A549 (cell line): ENCODE measurements at regions not wholly inside any gene's neighbourhood (a gene's known extent, or its start where the extent isn't known, plus 50 kb on each side); places are given as distances from the start of the nearest gene placed in this dataset.
"Not testable (repeated sequence)": the region's sequence is repeated elsewhere in the genome, so short reads cannot be mapped to it uniquely, and the experiment has no call there.

Experiments used
- ATAC-seq, 2 experiments: fragments of 200-7000 bp in 1 of 2; fragments of >200 bp in 1 of 2; cut with Nextera tagmentation in 1 of 2; cut with Tn5 transposase in 1 of 2; 3 replicates each; pipeline versions ENCODE4 v1.8.0 to v1.9.1; 2018 to 2020; ENCODE audit warnings: mild to moderate bottlenecking in 1 of 2, moderate library complexity in 1 of 2
- CTCF ChIA-PET: fragments of 300-600 bp; sonication (Branson Sonifier 250); formaldehyde crosslinking; extraction: SDS; loops from one replicate; lab custom pipeline; 2021; ENCODE audit warnings: antibody characterized with exemption, inconsistent platforms; lab: Yijun Ruan, JAX
- POLR2A ChIA-PET: fragments of 350-600 bp; formaldehyde crosslinking; extraction: SDS; loops from one replicate; lab custom pipeline; 2021; ENCODE audit warnings: antibody characterized with exemption, inconsistent platforms; lab: Yijun Ruan, JAX
- DNase-seq, 2 experiments: peaks; one replicate each; pipeline versions ENCODE4 v3.0.0 to v3.0.0-alpha.2; 2011 to 2016; ENCODE audit warnings: low read depth in 1 of 2, low spot score in 1 of 2
- FAIRE-seq: peaks from 2 replicates; lab custom pipeline; 2011; peaks lifted over from hg19 to GRCh38; lab: Jason Lieb, UNC
- H3K27ac ChIP-seq, 2 experiments: fragments of >200 bp; sonication (Bioruptor Twin); formaldehyde crosslinking; 3 replicates each; pipeline ENCODE4 v1.5.1; 2016 to 2017
- H3K4me1 ChIP-seq: fragments of >200 bp; sonication (Bioruptor Twin); formaldehyde crosslinking; 3 replicates; pipeline ENCODE4 v1.6.1; 2016
- H3K4me2 ChIP-seq: fragments of >200 bp; sonication (Bioruptor Twin); formaldehyde crosslinking; 3 replicates; pipeline ENCODE4 v1.6.1; 2016
- H3K4me3 ChIP-seq: fragments of >200 bp; sonication (Bioruptor Twin); formaldehyde crosslinking; 3 replicates; pipeline ENCODE4 v1.5.1; 2016
- H3K9me3 ChIP-seq: fragments of >200 bp; sonication (Bioruptor Twin); formaldehyde crosslinking; 3 replicates; pipeline ENCODE4 v1.6.1; 2016
- BCL3 ChIP-seq: fragments of >200 bp; sonication (Bioruptor Twin); formaldehyde crosslinking; IDR thresholded peaks from 3 replicates; pipeline ENCODE4 v1.6.1; 2016
- CBX8 ChIP-seq: fragments of 200-600 bp; sonication (generic); IDR thresholded peaks from 2 replicates; pipeline ENCODE4 v1.6.1; 2016
- CEBPB ChIP-seq, 2 experiments: fragments of >200 bp in 1 of 2; sonication (Bioruptor Twin) in 1 of 2; formaldehyde crosslinking in 1 of 2; IDR thresholded peaks; 2 replicates each; pipeline ENCODE4 v1.6.1; 2012 to 2016
- EHF ChIP-seq: fragments of 250-450 bp; sonication (Bioruptor Pico); IDR thresholded peaks from 2 replicates; pipeline ENCODE4 v1.5.0; 2020; ENCODE audit warnings: mild to moderate bottlenecking
- ESRRA ChIP-seq: fragments of 150-350 bp; IDR thresholded peaks from 2 replicates; pipeline ENCODE4 v1.6.1; 2014; ENCODE audit warnings: mild to moderate bottlenecking, low read length, borderline replicate concordance
- FOSB ChIP-seq: fragments of 250-450 bp; sonication (Bioruptor Pico); IDR thresholded peaks from 2 replicates; pipeline ENCODE4 v1.5.0; 2020; ENCODE audit warnings: mild to moderate bottlenecking, moderate library complexity
- HDAC2 ChIP-seq: fragments of 200-600 bp; sonication (generic); IDR thresholded peaks from 2 replicates; pipeline ENCODE4 v1.6.1; 2016
- HES2 ChIP-seq: fragments of >200 bp; sonication (Bioruptor Twin); formaldehyde crosslinking; IDR thresholded peaks from 2 replicates; pipeline ENCODE4 v1.6.1; 2016
- HEYL ChIP-seq: fragments of 250-450 bp; sonication (Bioruptor Pico); IDR thresholded peaks from 2 replicates; pipeline ENCODE4 v1.8.0; 2021; ENCODE audit warnings: mild to moderate bottlenecking, moderate library complexity
- HMGXB4 ChIP-seq: fragments of 250-450 bp; sonication (Bioruptor Pico); IDR thresholded peaks from 2 replicates; pipeline ENCODE4 v1.5.0; 2021; ENCODE audit warnings: mild to moderate bottlenecking, moderate library complexity, borderline replicate concordance
- HOXB13 ChIP-seq: fragments of 250-450 bp; sonication (Bioruptor Pico); IDR thresholded peaks from 2 replicates; pipeline ENCODE4 v1.5.0; 2020; ENCODE audit warnings: low read depth, mild to moderate bottlenecking, moderate library complexity
- MYC ChIP-seq: IDR thresholded peaks from 2 replicates; pipeline ENCODE4 v1.6.1; 2012; ENCODE audit warnings: mild to moderate bottlenecking, inconsistent platforms, low read length, improper control_type of control experiment, borderline replicate concordance
- NFE2L2 ChIP-seq: fragments of 150-350 bp; conservative IDR thresholded peaks from 2 replicates; pipeline ENCODE4 v1.6.1; 2014; ENCODE audit warnings: low read length
- NPAS2 ChIP-seq: fragments of 250-450 bp; sonication (Bioruptor Pico); IDR thresholded peaks from 2 replicates; pipeline ENCODE4 v1.8.0; 2022; ENCODE audit warnings: mild to moderate bottlenecking, moderate library complexity, borderline replicate concordance
- RARB ChIP-seq: fragments of 250-450 bp; sonication (Bioruptor Pico); IDR thresholded peaks from 2 replicates; pipeline ENCODE4 v1.8.0; 2021; ENCODE audit warnings: mild to moderate bottlenecking, moderate library complexity
- RCOR1 ChIP-seq: fragments of 150-350 bp; IDR thresholded peaks from 2 replicates; pipeline ENCODE4 v1.6.1; 2014; ENCODE audit warnings: antibody characterized with exemption, low read length, low read depth
- RFX5 ChIP-seq: fragments of 450-650 bp; IDR thresholded peaks from 2 replicates; pipeline ENCODE4 v1.7.1; 2014; ENCODE audit warnings: antibody characterized with exemption, mild to moderate bottlenecking, moderate library complexity
- SREBF2 ChIP-seq: fragments of 450-650 bp; IDR thresholded peaks from 2 replicates; pipeline ENCODE4 v1.6.1; 2014; ENCODE audit warnings: mild to moderate bottlenecking, moderate library complexity
- TP53 ChIP-seq: fragments of 250-450 bp; sonication (Bioruptor Pico); IDR thresholded peaks from 2 replicates; pipeline ENCODE4 v1.5.0; 2021; ENCODE audit warnings: mild to moderate bottlenecking, moderate library complexity
- ZSCAN20 ChIP-seq: fragments of 250-450 bp; sonication (Bioruptor Pico); IDR thresholded peaks from 2 replicates; pipeline ENCODE4 v1.8.0; 2022; ENCODE audit warnings: mild to moderate bottlenecking, moderate library complexity
- WGBS: methylation state at CpG from one replicate; pipeline ENCODE4 v1.1.6; 2017; ENCODE audit errors: missing lambda C conversion rate; 5-methylcytosine and 5-hydroxymethylcytosine counted together

DNA sequence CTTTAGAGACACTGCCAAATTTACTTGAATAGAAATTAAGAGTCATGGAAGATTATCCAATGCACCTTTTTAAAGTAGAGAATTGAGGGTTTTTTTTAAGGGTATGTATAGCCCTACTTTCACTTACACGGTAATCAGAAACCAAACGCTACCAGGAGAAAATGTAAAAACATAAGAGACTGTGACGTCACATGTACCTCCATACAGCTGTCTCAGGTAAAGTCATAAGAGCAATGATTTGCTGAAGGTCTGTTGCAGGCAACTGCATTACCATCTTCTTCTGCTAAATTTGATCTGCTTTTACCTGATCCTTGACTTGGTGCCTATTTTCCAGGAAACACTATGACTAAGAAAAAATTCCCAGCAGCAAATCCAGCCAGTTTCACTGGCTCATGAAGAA is 478.5 kb upstream of the DDX18 start:
- 54% methylated on average over 3 of the region's 3 CpGs for WGBS
- POLR2A ChIA-PET = no interaction called here
- Histone ChIP-seq H3K4me1 (no peaks in the 10 kb centered on the region), H3K4me3 (no peak overlapping the region), H3K4me2 (no peak overlapping the region), H3K9me3 (no peaks in the 10 kb centered on the region), H3K27ac (no peak overlapping the region)
- TF ChIP-seq HMGXB4 (CRISPR knock-in tag) = no peak
- TF ChIP-seq FOSB = no peak
- TF ChIP-seq ZSCAN20 (CRISPR knock-in tag) = no peak
- TF ChIP-seq HEYL (CRISPR knock-in tag) = no peak
- no peak for TF ChIP-seq NFE2L2
- no peak for TF ChIP-seq RCOR1
- no peak for TF ChIP-seq HES2
- TF ChIP-seq EHF (CRISPR knock-in tag) = no peak
- no peak for TF ChIP-seq HDAC2
- TF ChIP-seq RFX5 = no peak
- TF ChIP-seq BCL3 = no peak
- ATAC-seq = no peak
- no peak for FAIRE-seq
- DNase-seq = no peak
- CTCF ChIA-PET = interaction anchor here (1.0 kb wide), 1 partner anchor 12 kb away, joined by 3 read pairs; no protein-coding TSS in a partner anchor

GRCh38 chr2:117336496-117336895 is 478.0 kb upstream of the DDX18 start:
- no peaks in the 10 kb centered on the region for H3K9me3 ChIP-seq
- ChIA-PET POLR2A (no interaction called here), CTCF (interaction anchor here (1.0 kb wide), 1 partner anchor 13 kb away, joined by 3 read pairs; no protein-coding TSS in a partner anchor)
- no peaks in the 10 kb centered on the region for H3K4me1 ChIP-seq
- DNase-seq (no peak), ATAC-seq (no peak), FAIRE-seq (no peak)
- WGBS = 27% methylated on average over 4 of the region's 4 CpGs
- no peak overlapping the region for H3K4me3 ChIP-seq
- H3K4me2 ChIP-seq = no peak overlapping the region
- H3K27ac ChIP-seq = no peak overlapping the region
- TF ChIP-seq HES2 = no peak
- TF ChIP-seq SREBF2 = no peak
- TF ChIP-seq NPAS2 (CRISPR knock-in tag) = no peak
- no peak for TF ChIP-seq BCL3

DNA sequence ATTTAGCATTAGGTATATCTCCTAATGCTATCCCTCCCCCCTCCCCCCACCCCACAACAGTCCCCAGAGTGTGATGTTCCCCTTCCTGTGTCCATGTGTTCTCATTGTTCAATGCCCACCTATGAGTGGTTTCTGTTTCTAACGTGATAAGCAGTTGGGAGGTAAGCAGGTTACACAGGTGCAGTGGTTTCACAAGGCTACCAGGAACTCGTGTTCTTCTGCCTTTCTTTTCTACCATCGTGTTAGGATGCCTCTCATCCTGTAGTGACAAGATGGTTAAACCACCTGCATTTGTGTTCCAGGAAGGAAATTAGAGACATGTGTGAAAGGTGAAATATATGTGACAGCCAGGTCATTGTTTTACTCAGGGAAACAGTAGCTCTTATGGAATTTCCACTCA is 476.5 kb upstream of the DDX18 start:
- H3K4me2 ChIP-seq, H3K4me3 ChIP-seq, CTCF ChIA-PET, FAIRE-seq, H3K4me1 ChIP-seq, ATAC-seq, H3K27ac ChIP-seq, DNase-seq, H3K9me3 ChIP-seq, POLR2A ChIA-PET: not testable (repeated sequence)
- WGBS = 3% methylated on average over 3 of the region's 3 CpGs

GRCh38 chr2:117339980-117340379 is 474.5 kb upstream of the DDX18 start:
- Histone ChIP-seq H3K4me1 (no peaks in the 10 kb centered on the region), H3K4me3 (no peak overlapping the region), H3K4me2 (no peak overlapping the region), H3K27ac (no peak overlapping the region), H3K9me3 (no peaks in the 10 kb centered on the region)
- no peak for TF ChIP-seq HDAC2
- TF ChIP-seq CBX8 = no peak
- TF ChIP-seq TP53 (CRISPR knock-in tag) = no peak
- no peak for TF ChIP-seq RARB (CRISPR knock-in tag)
- TF ChIP-seq HOXB13 (CRISPR knock-in tag) = no peak
- no peak for TF ChIP-seq CEBPB (IDR thresholded peaks at IDR 0.05)
- TF ChIP-seq MYC = no peak
- TF ChIP-seq ESRRA = no peak
- CTCF ChIA-PET = no interaction called here
- FAIRE-seq (no peak), ATAC-seq (no peak), DNase-seq (no peak)
- WGBS = 1% methylated on average over 3 of the region's 3 CpGs
- POLR2A ChIA-PET = no interaction called here
